PC-3 (cell line): ENCODE measurements at regions not wholly inside any gene's neighbourhood (a gene's known extent, or its start where the extent isn't known, plus 50 kb on each side); places are given as distances from the start of the nearest gene placed in this dataset.

Experiments
- ATAC-seq: fragments of 200-7000 bp; cut with Tn5 transposase; 2 replicates; pipeline ENCODE4 v1.9.1; 2020; ENCODE audit warnings: mild to moderate bottlenecking, moderate library complexity
- BruUV-seq: library from RNA; stranded (reverse); fragments of 400-500 nt; replicated peaks from 2 replicates; lab custom pipeline; 2021; lab: Mats Ljungman, UMichigan
- CTCF ChIA-PET: fragments of 300-600 bp; sonication (Branson Sonifier 250); formaldehyde crosslinking; loops from one replicate; lab custom pipeline; 2022; ENCODE audit warnings: antibody characterized with exemption; lab: Charles Lee
- POLR2A ChIA-PET: fragments of 300-600 bp; sonication (Branson Sonifier 250); formaldehyde crosslinking; loops from one replicate; lab custom pipeline; 2022; ENCODE audit warnings: antibody characterized with exemption; ENCODE audit not compliant: unreplicated experiment; lab: Charles Lee
- DNase-seq: peaks from one replicate; pipeline ENCODE4 v3.0.0-alpha.2; 2015
- H2AFZ ChIP-seq: fragments of 300-600 bp; sonication (generic); 2 replicates; pipeline ENCODE4 v1.6.0; 2016; ENCODE audit warnings: antibody characterized with exemption, low read length
- H3F3A ChIP-seq: fragments of 300-600 bp; sonication (generic); one replicate; pipeline ENCODE4 v1.6.0; 2017; ENCODE audit warnings: antibody characterized with exemption, low read length, control low read depth, mild to moderate bottlenecking; ENCODE audit not compliant: unreplicated experiment
- H3K27ac ChIP-seq: fragments of 300-600 bp; sonication (generic); 2 replicates; pipeline ENCODE4 v1.5.1; 2016; ENCODE audit warnings: mild to moderate bottlenecking, low read length
- H3K27me3 ChIP-seq: fragments of 300-600 bp; sonication (generic); 2 replicates; pipeline ENCODE4 v1.6.1; 2016; ENCODE audit warnings: low read length, mixed read lengths
- H3K36me3 ChIP-seq: fragments of 300-600 bp; sonication (generic); 2 replicates; pipeline ENCODE4 v1.6.1; 2016; ENCODE audit warnings: low read depth, mixed run types, low read length, mixed read lengths
- H3K4me1 ChIP-seq: fragments of 300-600 bp; sonication (generic); 2 replicates; pipeline ENCODE4 v1.5.1; 2016; ENCODE audit warnings: low read length; ENCODE audit not compliant: insufficient read depth
- H3K4me2 ChIP-seq: fragments of 300-600 bp; sonication (generic); 2 replicates; pipeline ENCODE4 v1.6.0; 2016; ENCODE audit warnings: low read length
- H3K4me3 ChIP-seq: fragments of 300-600 bp; sonication (generic); 2 replicates; pipeline ENCODE4 v1.5.1; 2016; ENCODE audit warnings: mild to moderate bottlenecking, low read length, mixed read lengths
- H3K79me2 ChIP-seq: fragments of 300-600 bp; sonication (generic); 2 replicates; pipeline ENCODE4 v1.6.1; 2017; ENCODE audit warnings: low read length, mixed read lengths
- H3K9ac ChIP-seq: fragments of 300-600 bp; sonication (generic); 2 replicates; pipeline ENCODE4 v1.6.0; 2016; ENCODE audit warnings: mild to moderate bottlenecking, low read length
- H3K9me2 ChIP-seq: fragments of 300-600 bp; sonication (generic); replicated peaks from 2 replicates; pipeline ENCODE4 v1.6.1; 2016; ENCODE audit warnings: mixed run types, low read length, mixed read lengths
- H3K9me3 ChIP-seq: fragments of 300-600 bp; sonication (generic); 2 replicates; pipeline ENCODE4 v1.6.1; 2016; ENCODE audit warnings: low read length, mixed read lengths
- H4K20me1 ChIP-seq: fragments of 300-600 bp; sonication (generic); 2 replicates; pipeline ENCODE4 v1.6.1; 2016; ENCODE audit warnings: low read length, mixed read lengths
- EZH2 ChIP-seq: fragments of 300-600 bp; sonication (generic); IDR thresholded peaks from one replicate; pipeline ENCODE4 v1.6.1; 2017; ENCODE audit warnings: antibody characterized with exemption, mild to moderate bottlenecking, low read length; ENCODE audit not compliant: unreplicated experiment
- EZH2phosphoT487 ChIP-seq: fragments of 300-600 bp; sonication (generic); IDR thresholded peaks from 2 replicates; pipeline ENCODE4 v1.6.1; 2018; ENCODE audit warnings: mild to moderate bottlenecking, antibody characterized with exemption, low read length, borderline replicate concordance
- intact Hi-C: fragments of 100-400 bp; cut with micrococcal nuclease; formaldehyde crosslinking; loops from 2 replicates; pipeline ENCODE4 v1.9.0; 2023
- TF ChIP-seq, protein P1 (sequence below): fragments of 300-600 bp; sonication (generic); conservative IDR thresholded peaks from 2 replicates; pipeline ENCODE4 v1.5.1; 2017; ENCODE audit warnings: antibody characterized with exemption, low read depth, mild to moderate bottlenecking, low read length

DNA sequence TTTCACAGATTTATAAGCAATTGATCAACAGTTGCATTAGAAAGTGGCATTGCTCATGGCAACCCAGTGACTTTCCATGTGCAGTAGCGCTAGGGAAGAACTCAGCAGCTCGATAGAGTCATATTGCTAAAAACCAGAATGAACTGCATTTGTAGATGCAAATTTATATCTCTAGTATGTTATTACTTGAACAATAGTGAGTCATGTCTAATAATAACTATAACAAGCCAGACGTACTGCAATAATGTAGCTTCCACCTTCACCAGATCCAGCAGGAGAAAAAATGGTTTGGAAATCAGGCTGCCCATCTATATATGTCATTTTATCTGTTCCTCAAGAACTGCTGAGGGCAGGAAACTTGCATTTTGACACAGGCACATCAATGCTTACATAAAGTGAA, 66.5 kb upstream of the FIGN start:
- H3K27me3 ChIP-seq: no peaks in the 10 kb centered on the region
- ChIA-PET CTCF (no interaction called here), POLR2A (no interaction called here)
- H3K9me3 ChIP-seq: no peaks in the 10 kb centered on the region
- no peak overlapping the region for H2AFZ ChIP-seq
- H3K9ac ChIP-seq: no peak overlapping the region
- H3K27ac ChIP-seq: no peak overlapping the region
- intact Hi-C loops: loop anchor here (5.0 kb wide), 1 partner anchor 65 kb away; no protein-coding TSS in a partner anchor
- no peaks in the 10 kb centered on the region for H3K79me2 ChIP-seq
- H3K9me2 ChIP-seq: no peaks in the 10 kb centered on the region
- H3K4me2 ChIP-seq: no peak overlapping the region
- DNase-seq (no peak), ATAC-seq (peak; percentile 43)
- no peak overlapping the region for H3K4me3 ChIP-seq
- H4K20me1 ChIP-seq: no peaks in the 10 kb centered on the region
- TF ChIP-seq, protein P1, sequence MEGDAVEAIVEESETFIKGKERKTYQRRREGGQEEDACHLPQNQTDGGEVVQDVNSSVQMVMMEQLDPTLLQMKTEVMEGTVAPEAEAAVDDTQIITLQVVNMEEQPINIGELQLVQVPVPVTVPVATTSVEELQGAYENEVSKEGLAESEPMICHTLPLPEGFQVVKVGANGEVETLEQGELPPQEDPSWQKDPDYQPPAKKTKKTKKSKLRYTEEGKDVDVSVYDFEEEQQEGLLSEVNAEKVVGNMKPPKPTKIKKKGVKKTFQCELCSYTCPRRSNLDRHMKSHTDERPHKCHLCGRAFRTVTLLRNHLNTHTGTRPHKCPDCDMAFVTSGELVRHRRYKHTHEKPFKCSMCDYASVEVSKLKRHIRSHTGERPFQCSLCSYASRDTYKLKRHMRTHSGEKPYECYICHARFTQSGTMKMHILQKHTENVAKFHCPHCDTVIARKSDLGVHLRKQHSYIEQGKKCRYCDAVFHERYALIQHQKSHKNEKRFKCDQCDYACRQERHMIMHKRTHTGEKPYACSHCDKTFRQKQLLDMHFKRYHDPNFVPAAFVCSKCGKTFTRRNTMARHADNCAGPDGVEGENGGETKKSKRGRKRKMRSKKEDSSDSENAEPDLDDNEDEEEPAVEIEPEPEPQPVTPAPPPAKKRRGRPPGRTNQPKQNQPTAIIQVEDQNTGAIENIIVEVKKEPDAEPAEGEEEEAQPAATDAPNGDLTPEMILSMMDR: no peak
- TF ChIP-seq EZH2 (no peak), EZH2phosphoT487 (no peak)
- H3F3A ChIP-seq: no peaks in the 10 kb centered on the region
- no TSS peak for BruUV-seq
- H3K36me3 ChIP-seq: no peaks in the 10 kb centered on the region
- H3K4me1 ChIP-seq: no peaks in the 10 kb centered on the region

DNA sequence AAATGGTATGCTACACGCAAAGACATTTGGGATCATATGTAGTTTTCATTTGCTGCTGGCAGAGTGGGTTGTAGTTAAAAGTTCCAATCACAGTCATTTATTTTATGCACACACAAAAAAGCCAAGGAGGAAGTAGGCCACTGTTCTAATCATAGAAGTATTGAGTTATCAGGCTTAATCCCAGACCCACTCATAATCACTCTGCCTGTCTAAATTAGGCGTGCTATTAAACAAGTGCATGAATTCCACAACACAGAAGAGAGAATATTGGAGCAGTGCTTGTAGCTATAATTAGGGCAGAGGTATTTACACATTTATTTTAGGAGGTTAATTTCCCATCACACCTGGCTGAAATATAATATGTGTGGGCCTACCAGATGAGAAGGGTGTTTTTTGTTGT, 65.7 kb upstream of the FIGN start:
- no peaks in the 10 kb centered on the region for H3K36me3 ChIP-seq
- no peak for TF ChIP-seq EZH2phosphoT487
- TF ChIP-seq, protein P1: no peak
- no peak for TF ChIP-seq EZH2
- POLR2A ChIA-PET: no interaction called here
- no peak overlapping the region for H3K4me3 ChIP-seq
- no peaks in the 10 kb centered on the region for H3K9me3 ChIP-seq
- DNase-seq: no peak
- intact Hi-C loops: loop anchor here (5.0 kb wide), 1 partner anchor 66 kb away; no protein-coding TSS in a partner anchor
- no peak overlapping the region for H3K4me2 ChIP-seq
- H3K9ac ChIP-seq: no peak overlapping the region
- H3K27ac ChIP-seq: no peak overlapping the region
- no peaks in the 10 kb centered on the region for H3F3A ChIP-seq
- H2AFZ ChIP-seq: no peak overlapping the region
- no TSS peak for BruUV-seq
- H3K27me3 ChIP-seq: no peaks in the 10 kb centered on the region
- no peaks in the 10 kb centered on the region for H3K4me1 ChIP-seq
- H3K9me2 ChIP-seq: no peaks in the 10 kb centered on the region
- CTCF ChIA-PET: no interaction called here
- H3K79me2 ChIP-seq: no peaks in the 10 kb centered on the region
- no peaks in the 10 kb centered on the region for H4K20me1 ChIP-seq
- ATAC-seq: no peak

DNA sequence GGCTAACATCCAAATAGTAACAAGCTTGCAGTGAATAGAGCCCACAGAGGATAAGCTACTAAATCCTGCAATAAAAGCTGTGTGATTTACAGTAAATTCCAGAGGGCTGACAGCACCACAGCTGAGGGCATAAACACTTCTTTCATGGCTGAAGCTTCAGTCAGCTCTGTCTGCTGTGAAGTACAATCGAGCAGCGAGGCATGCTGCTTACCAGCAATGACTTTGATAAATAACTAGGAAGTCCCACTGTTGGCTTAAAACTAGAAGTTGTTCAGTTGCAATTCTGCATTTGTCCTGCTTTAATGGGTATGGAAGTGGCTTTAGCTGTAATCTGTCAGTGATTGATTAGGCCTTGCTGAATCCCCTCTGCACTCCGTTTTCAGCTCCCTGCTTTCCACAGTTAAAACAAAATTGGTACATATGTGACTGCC, 65.2 kb upstream of the FIGN start:
- BruUV-seq: no TSS peak
- no peak overlapping the region for H3K4me2 ChIP-seq
- no peaks in the 10 kb centered on the region for H3K36me3 ChIP-seq
- no peaks in the 10 kb centered on the region for H3K9me2 ChIP-seq
- no peaks in the 10 kb centered on the region for H3K79me2 ChIP-seq
- no peak overlapping the region for H3K4me3 ChIP-seq
- no peaks in the 10 kb centered on the region for H4K20me1 ChIP-seq
- intact Hi-C loops: loop anchor here (5.0 kb wide), 1 partner anchor 66 kb away; no protein-coding TSS in a partner anchor
- no peaks in the 10 kb centered on the region for H3K4me1 ChIP-seq
- DNase-seq: peak; percentile 21
- H3K9me3 ChIP-seq: no peaks in the 10 kb centered on the region
- no peak overlapping the region for H2AFZ ChIP-seq
- no peak for TF ChIP-seq EZH2
- no peak for TF ChIP-seq EZH2phosphoT487
- TF ChIP-seq, protein P1: no peak
- ChIA-PET POLR2A (no interaction called here), CTCF (no interaction called here)
- H3K27ac ChIP-seq: no peak overlapping the region
- H3K9ac ChIP-seq: no peak overlapping the region
- H3K27me3 ChIP-seq: no peaks in the 10 kb centered on the region
- peak; percentile 92 for ATAC-seq
- H3F3A ChIP-seq: no peaks in the 10 kb centered on the region
